Uterus (tissue), 2 donors: ENCODE measurements at regions not wholly inside any gene's neighbourhood (a gene's known extent, or its start where the extent isn't known, plus 50 kb on each side); places are given as distances from the start of the nearest gene placed in this dataset.

Experiments used
- CTCF ChIP-seq, 4 experiments: fragments of 200-600 bp in 2 of 4; fragments of 450-650 bp in 2 of 4; sonication (generic) in 2 of 4; IDR thresholded peaks; one replicate each; pipeline ENCODE4 v1.5.1; 2016 to 2019; ENCODE audit warnings: antibody characterized with exemption in 4 of 4, mild to moderate bottlenecking in 2 of 4, moderate library complexity in 1 of 4
- POLR2A ChIP-seq, 2 donors: fragments of 450-650 bp; IDR thresholded peaks; one replicate each; pipeline ENCODE4 v1.6.1; 2016; ENCODE audit warnings: antibody characterized with exemption in 2 of 2, mild to moderate bottlenecking in 1 of 2, moderate library complexity in 1 of 2

DNA sequence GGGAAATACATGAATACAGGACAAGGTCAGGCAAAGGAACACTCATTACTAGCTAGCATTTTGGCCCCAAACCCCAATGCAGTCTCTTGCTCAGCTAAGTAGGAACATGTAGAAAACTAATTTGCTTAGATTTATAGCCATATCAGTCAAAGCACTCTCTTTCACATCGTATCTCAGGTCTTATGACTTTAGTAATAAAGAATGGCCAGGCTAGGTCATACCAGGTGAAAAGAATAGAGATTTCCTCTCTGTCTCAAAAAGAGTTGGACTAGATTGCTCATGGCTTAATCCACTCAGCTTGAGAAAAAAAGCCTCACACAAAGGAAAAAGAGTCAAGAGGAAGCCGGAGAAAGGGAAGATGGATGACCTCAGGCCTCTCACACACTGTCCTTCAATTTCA, 772.7 kb upstream of the SEMA6A start:
- TF ChIP-seq CTCF (IDR thresholded peaks at IDR 0.05) (no peak), POLR2A (IDR thresholded peaks at IDR 0.05) (no peak)
